K562 (cell line): ENCODE measurements at regions not wholly inside any gene's neighbourhood (a gene's known extent, or its start where the extent isn't known, plus 50 kb on each side); places are given as distances from the start of the nearest gene placed in this dataset.

Experiments used
- ARNT ChIP-seq, 2 experiments: fragments of 450-650 bp; IDR thresholded peaks; 2 replicates each; pipeline ENCODE4 v1.6.1; 2016; ENCODE audit warnings: mild to moderate bottlenecking in 1 of 2
- BHLHE40 ChIP-seq: IDR thresholded peaks from 2 replicates; pipeline ENCODE4 v1.6.1; 2011; ENCODE audit warnings: low read length, improper control_type of control experiment
- BRD9 ChIP-seq: fragments of 450-650 bp; IDR thresholded peaks from 2 replicates; pipeline ENCODE4 v1.6.1; 2018; ENCODE audit warnings: low read depth; ENCODE audit not compliant: partially characterized antibody
- CBFA2T2 ChIP-seq: fragments of 450-650 bp; conservative IDR thresholded peaks from 2 replicates; pipeline ENCODE4 v1.6.1; 2017; ENCODE audit warnings: mild to moderate bottlenecking
- CBX5 ChIP-seq: IDR thresholded peaks from 2 replicates; pipeline ENCODE4 v1.6.1; 2014; ENCODE audit warnings: low read depth, borderline replicate concordance
- CHD2 ChIP-seq: IDR thresholded peaks from 2 replicates; pipeline ENCODE4 v1.6.1; 2011; ENCODE audit warnings: low read depth, low read length
- ESRRA ChIP-seq: fragments of 450-650 bp; IDR thresholded peaks from 2 replicates; pipeline ENCODE4 v1.6.1; 2014; ENCODE audit warnings: low read depth, mild to moderate bottlenecking, moderate library complexity, borderline replicate concordance
- JUN ChIP-seq, 2 experiments: sonication (generic) in 1 of 2; formaldehyde crosslinking in 1 of 2; IDR thresholded peaks; 2 replicates each; pipeline versions ENCODE4 v1.6.1 to v1.8.0; 2012 to 2022; ENCODE audit warnings: borderline replicate concordance in 2 of 2, mild to moderate bottlenecking in 2 of 2, improper control_type of control experiment in 1 of 2, low read depth in 1 of 2, low read length in 1 of 2, missing genetic modification reagents in 1 of 2
- MYBL2 ChIP-seq, 2 experiments: fragments of 450-650 bp in 1 of 2; sonication (generic) in 1 of 2; formaldehyde crosslinking in 1 of 2; IDR thresholded peaks; 2 replicates each; pipeline versions ENCODE4 v1.6.1 to v1.8.1; 2017 to 2022; ENCODE audit warnings: borderline replicate concordance in 1 of 2, inconsistent platforms in 1 of 2, low read depth in 1 of 2, mild to moderate bottlenecking in 1 of 2, missing genetic modification reagents in 1 of 2, moderate library complexity in 1 of 2
- NFATC3 ChIP-seq: fragments of 450-650 bp; IDR thresholded peaks from 2 replicates; pipeline ENCODE4 v1.6.1; 2017; ENCODE audit warnings: mild to moderate bottlenecking
- NR3C1 ChIP-seq: sonication (generic); formaldehyde crosslinking; IDR thresholded peaks from 2 replicates; pipeline ENCODE4 v1.8.1; 2022; ENCODE audit warnings: missing genetic modification reagents
- PML ChIP-seq: IDR thresholded peaks from 2 replicates; pipeline ENCODE4 v1.6.1; 2012; ENCODE audit warnings: low read length, inconsistent platforms
- SMAD4 ChIP-seq: fragments of 250-450 bp; sonication (Bioruptor Pico); conservative IDR thresholded peaks from 2 replicates; pipeline ENCODE4 v1.8.0; 2021; ENCODE audit warnings: inconsistent platforms, mild to moderate bottlenecking, moderate library complexity
- ZEB2 ChIP-seq: fragments of 450-650 bp; IDR thresholded peaks from 2 replicates; pipeline ENCODE4 v1.6.1; 2016
- ZNF551 ChIP-seq: fragments of 250-450 bp; sonication (Bioruptor Pico); IDR thresholded peaks from 2 replicates; pipeline ENCODE4 v1.5.0; 2021; ENCODE audit warnings: mild to moderate bottlenecking, moderate library complexity
- ZSCAN32 ChIP-seq: fragments of 450-650 bp; formaldehyde crosslinking; IDR thresholded peaks from 2 replicates; pipeline ENCODE4 v1.4.0; 2020; ENCODE audit warnings: mild to moderate bottlenecking, moderate library complexity
- TF ChIP-seq, protein P1 (sequence below), 3 experiments: IDR thresholded peaks in 2 of 3; conservative IDR thresholded peaks in 1 of 3; 2 replicates each; pipeline ENCODE4 v1.5.1; 2011 to 2012; ENCODE audit warnings: low read length in 3 of 3, mild to moderate bottlenecking in 3 of 3, control low read depth in 2 of 3, improper control_type of control experiment in 1 of 3, inconsistent platforms in 1 of 3, low read depth in 1 of 3, mixed read lengths in 1 of 3, moderate library complexity in 1 of 3; ENCODE audit not compliant: insufficient read depth in 2 of 3
- TF ChIP-seq, protein P2 (sequence below), 2 experiments: fragments of 450-650 bp; IDR thresholded peaks; 2 replicates each; pipeline ENCODE4 v1.6.1; 2018; ENCODE audit warnings: mild to moderate bottlenecking in 2 of 2, low read depth in 1 of 2; ENCODE audit not compliant: partially characterized antibody in 2 of 2
- TF ChIP-seq, protein P3 (sequence below): fragments of 150-350 bp; IDR thresholded peaks from 2 replicates; pipeline ENCODE4 v1.6.1; 2014; ENCODE audit warnings: low read depth, mild to moderate bottlenecking, low read length, borderline replicate concordance

DNA sequence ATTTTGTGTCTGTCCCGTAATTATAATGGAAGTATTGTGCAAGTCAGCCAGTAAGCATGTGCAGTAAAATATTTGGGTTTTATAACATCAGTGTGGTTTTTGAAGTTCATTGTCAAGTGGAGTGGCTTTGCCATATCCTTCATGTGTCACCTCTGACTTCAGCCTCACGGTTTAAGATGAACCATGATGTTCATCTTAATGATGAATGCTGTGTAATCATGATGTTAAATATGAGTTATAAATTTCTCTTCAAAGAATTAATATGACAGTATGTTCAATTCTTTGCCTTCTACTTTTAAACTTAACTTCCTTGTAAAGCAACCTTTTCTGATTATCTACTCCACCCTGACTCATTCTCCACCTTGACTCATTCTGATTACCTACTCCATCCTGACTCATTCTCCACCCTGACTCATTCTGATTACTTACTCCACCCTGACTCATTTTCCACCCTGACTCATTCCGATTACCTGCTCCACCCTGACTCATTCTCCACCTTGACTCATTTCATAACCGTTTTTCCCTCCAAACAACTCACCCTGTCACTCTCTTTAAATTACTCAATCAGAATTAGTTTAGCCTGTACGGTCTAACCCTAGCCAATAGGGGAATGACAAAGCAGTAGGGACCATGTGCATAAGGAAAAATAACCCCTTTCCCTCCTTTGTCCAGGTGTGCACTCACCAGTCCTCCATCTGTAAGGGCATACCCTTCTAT is 50.3 kb upstream of the ANKRD10 start (continued):
- TF ChIP-seq PML, result 0 out of 2 replicates have a peak, but pooled peaks have one; percentile 24
- TF ChIP-seq SMAD4 (CRISPR knock-in tag), result 0 out of 2 replicates have a peak, but pooled peaks have one; percentile 40
- peak; percentile 99 for TF ChIP-seq MYBL2 (IDR thresholded peaks at IDR 0.05; ENCODE audit: low read depth)
- TF ChIP-seq MYBL2 (CRISPR knock-in tag; IDR thresholded peaks at IDR 0.05; ENCODE audit: borderline replicate concordance), result peak; percentile 64; the same call in 1 of the 2 replicates
- TF ChIP-seq ZSCAN32 (CRISPR knock-in tag), result no peak
- TF ChIP-seq, protein P1, sequence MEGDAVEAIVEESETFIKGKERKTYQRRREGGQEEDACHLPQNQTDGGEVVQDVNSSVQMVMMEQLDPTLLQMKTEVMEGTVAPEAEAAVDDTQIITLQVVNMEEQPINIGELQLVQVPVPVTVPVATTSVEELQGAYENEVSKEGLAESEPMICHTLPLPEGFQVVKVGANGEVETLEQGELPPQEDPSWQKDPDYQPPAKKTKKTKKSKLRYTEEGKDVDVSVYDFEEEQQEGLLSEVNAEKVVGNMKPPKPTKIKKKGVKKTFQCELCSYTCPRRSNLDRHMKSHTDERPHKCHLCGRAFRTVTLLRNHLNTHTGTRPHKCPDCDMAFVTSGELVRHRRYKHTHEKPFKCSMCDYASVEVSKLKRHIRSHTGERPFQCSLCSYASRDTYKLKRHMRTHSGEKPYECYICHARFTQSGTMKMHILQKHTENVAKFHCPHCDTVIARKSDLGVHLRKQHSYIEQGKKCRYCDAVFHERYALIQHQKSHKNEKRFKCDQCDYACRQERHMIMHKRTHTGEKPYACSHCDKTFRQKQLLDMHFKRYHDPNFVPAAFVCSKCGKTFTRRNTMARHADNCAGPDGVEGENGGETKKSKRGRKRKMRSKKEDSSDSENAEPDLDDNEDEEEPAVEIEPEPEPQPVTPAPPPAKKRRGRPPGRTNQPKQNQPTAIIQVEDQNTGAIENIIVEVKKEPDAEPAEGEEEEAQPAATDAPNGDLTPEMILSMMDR (IDR thresholded peaks at IDR 0.05 in 2 of 3, conservative IDR thresholded peaks at IDR 0.05 in 1 of 3; ENCODE audit: insufficient read depth in 2 of 3, low read depth in 1 of 3, low read length in 3 of 3), result no peak
- peak; percentile 98 to 99 for TF ChIP-seq ARNT (IDR thresholded peaks at IDR 0.05)
- peak; percentile 98 for TF ChIP-seq NFATC3
- TF ChIP-seq JUN (IDR thresholded peaks at IDR 0.05; ENCODE audit: borderline replicate concordance, low read depth, low read length), result peak; percentile 100
- peak; percentile 99 for TF ChIP-seq JUN (CRISPR knock-in tag; IDR thresholded peaks at IDR 0.05; ENCODE audit: borderline replicate concordance)
- no peak for TF ChIP-seq ZNF551 (CRISPR knock-in tag)
- TF ChIP-seq BHLHE40, result peak; percentile 28; the same call in 1 of the 2 replicates
- no peak for TF ChIP-seq CHD2
- TF ChIP-seq, protein P2, sequence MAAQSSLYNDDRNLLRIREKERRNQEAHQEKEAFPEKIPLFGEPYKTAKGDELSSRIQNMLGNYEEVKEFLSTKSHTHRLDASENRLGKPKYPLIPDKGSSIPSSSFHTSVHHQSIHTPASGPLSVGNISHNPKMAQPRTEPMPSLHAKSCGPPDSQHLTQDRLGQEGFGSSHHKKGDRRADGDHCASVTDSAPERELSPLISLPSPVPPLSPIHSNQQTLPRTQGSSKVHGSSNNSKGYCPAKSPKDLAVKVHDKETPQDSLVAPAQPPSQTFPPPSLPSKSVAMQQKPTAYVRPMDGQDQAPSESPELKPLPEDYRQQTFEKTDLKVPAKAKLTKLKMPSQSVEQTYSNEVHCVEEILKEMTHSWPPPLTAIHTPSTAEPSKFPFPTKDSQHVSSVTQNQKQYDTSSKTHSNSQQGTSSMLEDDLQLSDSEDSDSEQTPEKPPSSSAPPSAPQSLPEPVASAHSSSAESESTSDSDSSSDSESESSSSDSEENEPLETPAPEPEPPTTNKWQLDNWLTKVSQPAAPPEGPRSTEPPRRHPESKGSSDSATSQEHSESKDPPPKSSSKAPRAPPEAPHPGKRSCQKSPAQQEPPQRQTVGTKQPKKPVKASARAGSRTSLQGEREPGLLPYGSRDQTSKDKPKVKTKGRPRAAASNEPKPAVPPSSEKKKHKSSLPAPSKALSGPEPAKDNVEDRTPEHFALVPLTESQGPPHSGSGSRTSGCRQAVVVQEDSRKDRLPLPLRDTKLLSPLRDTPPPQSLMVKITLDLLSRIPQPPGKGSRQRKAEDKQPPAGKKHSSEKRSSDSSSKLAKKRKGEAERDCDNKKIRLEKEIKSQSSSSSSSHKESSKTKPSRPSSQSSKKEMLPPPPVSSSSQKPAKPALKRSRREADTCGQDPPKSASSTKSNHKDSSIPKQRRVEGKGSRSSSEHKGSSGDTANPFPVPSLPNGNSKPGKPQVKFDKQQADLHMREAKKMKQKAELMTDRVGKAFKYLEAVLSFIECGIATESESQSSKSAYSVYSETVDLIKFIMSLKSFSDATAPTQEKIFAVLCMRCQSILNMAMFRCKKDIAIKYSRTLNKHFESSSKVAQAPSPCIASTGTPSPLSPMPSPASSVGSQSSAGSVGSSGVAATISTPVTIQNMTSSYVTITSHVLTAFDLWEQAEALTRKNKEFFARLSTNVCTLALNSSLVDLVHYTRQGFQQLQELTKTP (IDR thresholded peaks at IDR 0.05; ENCODE audit: low read depth in 1 of 2, partially characterized antibody in 2 of 2), result peak; percentile 74 to 100
- peak; percentile 99 for TF ChIP-seq BRD9
- TF ChIP-seq, protein P3, sequence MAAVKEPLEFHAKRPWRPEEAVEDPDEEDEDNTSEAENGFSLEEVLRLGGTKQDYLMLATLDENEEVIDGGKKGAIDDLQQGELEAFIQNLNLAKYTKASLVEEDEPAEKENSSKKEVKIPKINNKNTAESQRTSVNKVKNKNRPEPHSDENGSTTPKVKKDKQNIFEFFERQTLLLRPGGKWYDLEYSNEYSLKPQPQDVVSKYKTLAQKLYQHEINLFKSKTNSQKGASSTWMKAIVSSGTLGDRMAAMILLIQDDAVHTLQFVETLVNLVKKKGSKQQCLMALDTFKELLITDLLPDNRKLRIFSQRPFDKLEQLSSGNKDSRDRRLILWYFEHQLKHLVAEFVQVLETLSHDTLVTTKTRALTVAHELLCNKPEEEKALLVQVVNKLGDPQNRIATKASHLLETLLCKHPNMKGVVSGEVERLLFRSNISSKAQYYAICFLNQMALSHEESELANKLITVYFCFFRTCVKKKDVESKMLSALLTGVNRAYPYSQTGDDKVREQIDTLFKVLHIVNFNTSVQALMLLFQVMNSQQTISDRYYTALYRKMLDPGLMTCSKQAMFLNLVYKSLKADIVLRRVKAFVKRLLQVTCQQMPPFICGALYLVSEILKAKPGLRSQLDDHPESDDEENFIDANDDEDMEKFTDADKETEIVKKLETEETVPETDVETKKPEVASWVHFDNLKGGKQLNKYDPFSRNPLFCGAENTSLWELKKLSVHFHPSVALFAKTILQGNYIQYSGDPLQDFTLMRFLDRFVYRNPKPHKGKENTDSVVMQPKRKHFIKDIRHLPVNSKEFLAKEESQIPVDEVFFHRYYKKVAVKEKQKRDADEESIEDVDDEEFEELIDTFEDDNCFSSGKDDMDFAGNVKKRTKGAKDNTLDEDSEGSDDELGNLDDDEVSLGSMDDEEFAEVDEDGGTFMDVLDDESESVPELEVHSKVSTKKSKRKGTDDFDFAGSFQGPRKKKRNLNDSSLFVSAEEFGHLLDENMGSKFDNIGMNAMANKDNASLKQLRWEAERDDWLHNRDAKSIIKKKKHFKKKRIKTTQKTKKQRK, result no peak
- TF ChIP-seq CBX5, result no peak
- no peak for TF ChIP-seq NR3C1 (CRISPR knock-in tag)
- TF ChIP-seq CBFA2T2, result peak; percentile 95
- peak; percentile 28; the same call in 1 of the 2 replicates for TF ChIP-seq ESRRA
- peak; percentile 100 for TF ChIP-seq ZEB2
